Endothelial cell of umbilical vein (primary cell): ENCODE measurements at regions not wholly inside any gene's neighbourhood (a gene's known extent, or its start where the extent isn't known, plus 50 kb on each side); places are given as distances from the start of the nearest gene placed in this dataset.

Source experiments
- BruUV-seq: library from RNA; stranded (reverse); fragments of 400-500 nt; replicated peaks from 2 replicates; lab custom pipeline; 2021; lab: Mats Ljungman, UMichigan
- CTCF ChIA-PET: fragments of 300-600, 350-600 bp; sonication (Branson Sonifier 250); formaldehyde crosslinking; loops from one replicate; lab custom pipeline; 2021; ENCODE audit warnings: antibody characterized with exemption, inconsistent platforms; lab: Charles Lee
- POLR2A ChIA-PET: fragments of 300-600, 350-600 bp; sonication (Branson Sonifier 250); formaldehyde crosslinking; loops from one replicate; lab custom pipeline; 2021; ENCODE audit warnings: antibody characterized with exemption, inconsistent platforms; lab: Charles Lee
- DNase-seq: peaks from one replicate; pipeline ENCODE4 v3.0.0-alpha.2; 2011; ENCODE audit warnings: low read depth, low spot score
- FAIRE-seq: peaks from 2 replicates; lab custom pipeline; 2011; peaks lifted over from hg19 to GRCh38; lab: Jason Lieb, UNC
- H2AFZ ChIP-seq: 2 replicates; pipeline ENCODE4 v1.6.0; 2012; ENCODE audit warnings: low read depth, low read length, control low read depth, inconsistent platforms
- H3K27ac ChIP-seq: 2 replicates; pipeline ENCODE4 v1.5.1; 2011; ENCODE audit warnings: low read depth, mild to moderate bottlenecking, control low read depth, low read length, moderate library complexity; ENCODE audit not compliant: insufficient read depth
- H3K27me3 ChIP-seq, 2 experiments: 2 replicates each; pipeline versions ENCODE4 v1.6.0 to v1.6.1; 2011; ENCODE audit warnings: low read length in 2 of 2, mixed read lengths in 1 of 2; ENCODE audit not compliant: control insufficient read depth in 2 of 2, insufficient read depth in 2 of 2
- H3K36me3 ChIP-seq, 2 experiments: 2 replicates in 1 of 2; 3 replicates in 1 of 2; pipeline ENCODE4 v1.5.1; 2011; ENCODE audit warnings: low read length in 2 of 2, mild to moderate bottlenecking in 1 of 2, moderate library complexity in 1 of 2; ENCODE audit not compliant: control insufficient read depth in 2 of 2, insufficient read depth in 2 of 2; ENCODE audit errors: extremely low read depth in 1 of 2
- H3K4me1 ChIP-seq: 3 replicates; pipeline ENCODE4 v1.5.1; 2011; ENCODE audit warnings: mild to moderate bottlenecking, low read length; ENCODE audit not compliant: control insufficient read depth, insufficient read depth; ENCODE audit errors: extremely low read depth
- H3K4me2 ChIP-seq: 2 replicates; pipeline ENCODE4 v1.6.1; 2011; ENCODE audit warnings: low read length, control low read depth, mixed read lengths; ENCODE audit not compliant: insufficient read depth
- H3K4me3 ChIP-seq, 3 experiments: fragments of 200-600 bp in 1 of 3; sonication (generic), shearing (Covaris generic) in 1 of 3; replicated peaks in 1 of 3; 2 replicates each; pipeline ENCODE4 v1.5.1; 2011 to 2016; ENCODE audit warnings: control low read depth in 3 of 3, low read length in 3 of 3, mild to moderate bottlenecking in 2 of 3, inconsistent platforms in 1 of 3, low read depth in 1 of 3, moderate library complexity in 1 of 3; ENCODE audit not compliant: insufficient read depth in 1 of 3
- H3K79me2 ChIP-seq: 2 replicates; pipeline ENCODE4 v1.6.0; 2012; ENCODE audit warnings: low read length, inconsistent platforms; ENCODE audit not compliant: control insufficient read depth, insufficient read depth
- H3K9ac ChIP-seq: replicated peaks from 2 replicates; pipeline ENCODE3; 2011; ENCODE audit warnings: low read length, control low read depth; ENCODE audit not compliant: insufficient read depth; ENCODE audit errors: extremely low read depth
- H3K9me1 ChIP-seq: replicated peaks from 3 replicates; pipeline ENCODE4 v1.6.0; 2011; ENCODE audit warnings: mild to moderate bottlenecking, low read length; ENCODE audit not compliant: control insufficient read depth, insufficient read depth; ENCODE audit errors: extremely low read depth
- H3K9me3 ChIP-seq: replicated peaks from 2 replicates; pipeline ENCODE4 v1.5.1; 2012; ENCODE audit warnings: low read length, inconsistent platforms; ENCODE audit not compliant: control insufficient read depth, insufficient read depth
- H4K20me1 ChIP-seq: replicated peaks from 2 replicates; pipeline ENCODE3; 2011; ENCODE audit warnings: mild to moderate bottlenecking, low read length; ENCODE audit not compliant: control insufficient read depth, insufficient read depth; ENCODE audit errors: extremely low read depth
- EZH2 ChIP-seq: IDR thresholded peaks from 2 replicates; pipeline ENCODE4 v1.6.1; 2012; ENCODE audit warnings: borderline replicate concordance, low read depth, mild to moderate bottlenecking, moderate library complexity, low read length, inconsistent platforms; ENCODE audit not compliant: severe bottlenecking
- FOS ChIP-seq: IDR thresholded peaks from 2 replicates; pipeline ENCODE4 v1.6.1; 2011; ENCODE audit warnings: mild to moderate bottlenecking, low read length, moderate library complexity, borderline replicate concordance; ENCODE audit not compliant: insufficient read depth
- GATA2 ChIP-seq: IDR thresholded peaks from 2 replicates; pipeline ENCODE4 v1.7.0; 2011; ENCODE audit warnings: low read depth, mild to moderate bottlenecking, moderate library complexity, mixed read lengths, low read length; ENCODE audit not compliant: insufficient read length, insufficient read depth
- JUN ChIP-seq: IDR thresholded peaks from 2 replicates; pipeline ENCODE4 v1.6.1; 2011; ENCODE audit warnings: borderline replicate concordance, low read depth; ENCODE audit not compliant: insufficient read length, insufficient read depth
- MAX ChIP-seq: IDR thresholded peaks from 2 replicates; pipeline ENCODE4 v1.6.1; 2011; ENCODE audit not compliant: insufficient read depth, insufficient read length
- MYC ChIP-seq: IDR thresholded peaks from one replicate; pipeline ENCODE4 v1.6.1; 2011; ENCODE audit warnings: mild to moderate bottlenecking, low read depth, low read length
- POLR2A ChIP-seq: IDR thresholded peaks from 2 replicates; pipeline ENCODE4 v1.6.1; 2012; ENCODE audit warnings: low read depth, mild to moderate bottlenecking, control low read depth, low read length
- POLR2AphosphoS5 ChIP-seq: IDR thresholded peaks from 2 replicates; pipeline ENCODE4 v1.6.1; 2012; ENCODE audit warnings: low read depth, mild to moderate bottlenecking, control low read depth, low read length, moderate library complexity; ENCODE audit not compliant: insufficient read depth
- dilution Hi-C: fragments of 300-500 bp; cut with MboI; formaldehyde crosslinking; loops from one replicate; pipeline ENCODE4 v1.15.0; 2019; ENCODE audit warnings: low sequenced_read_pairs; ENCODE audit not compliant: extremely low pct_ligation_motif_present
- intact Hi-C: fragments of 100-400 bp; cut with micrococcal nuclease; formaldehyde crosslinking; loops from one replicate; pipeline ENCODE4 v1.10.0; 2022
- TF ChIP-seq, protein P1 (sequence below), 2 donors: IDR thresholded peaks; 1 replicate in 1 of 2; 2 replicates in 1 of 2; pipeline ENCODE4 v1.5.1; 2011; ENCODE audit warnings: low read length in 2 of 2, mild to moderate bottlenecking in 2 of 2, moderate library complexity in 2 of 2, control low read depth in 1 of 2, inconsistent platforms in 1 of 2, low read depth in 1 of 2; ENCODE audit not compliant: insufficient read depth in 1 of 2; ENCODE audit errors: extremely low read depth in 1 of 2

GRCh38 chr21:23093259-23093658 is 2095.1 kb downstream of the NCAM2 start:
- POLR2A ChIA-PET = no interaction called here
- dilution Hi-C loops (no loop called here), intact Hi-C loops (no loop called here)
- no peaks in the 10 kb centered on the region for H3K9me1 ChIP-seq
- FAIRE-seq (no peak), DNase-seq (no peak)
- no peaks in the 10 kb centered on the region for H3K4me1 ChIP-seq
- no peak overlapping the region for H3K4me3 ChIP-seq
- no peak overlapping the region for H3K27ac ChIP-seq
- H3K79me2 ChIP-seq = no peaks in the 10 kb centered on the region
- no peak overlapping the region for H2AFZ ChIP-seq
- TF ChIP-seq EZH2 (no peak), MAX (no peak), POLR2A (no peak), JUN (no peak), POLR2AphosphoS5 (no peak), GATA2 (no peak), FOS (no peak), MYC (no peak)
- TF ChIP-seq, protein P1, sequence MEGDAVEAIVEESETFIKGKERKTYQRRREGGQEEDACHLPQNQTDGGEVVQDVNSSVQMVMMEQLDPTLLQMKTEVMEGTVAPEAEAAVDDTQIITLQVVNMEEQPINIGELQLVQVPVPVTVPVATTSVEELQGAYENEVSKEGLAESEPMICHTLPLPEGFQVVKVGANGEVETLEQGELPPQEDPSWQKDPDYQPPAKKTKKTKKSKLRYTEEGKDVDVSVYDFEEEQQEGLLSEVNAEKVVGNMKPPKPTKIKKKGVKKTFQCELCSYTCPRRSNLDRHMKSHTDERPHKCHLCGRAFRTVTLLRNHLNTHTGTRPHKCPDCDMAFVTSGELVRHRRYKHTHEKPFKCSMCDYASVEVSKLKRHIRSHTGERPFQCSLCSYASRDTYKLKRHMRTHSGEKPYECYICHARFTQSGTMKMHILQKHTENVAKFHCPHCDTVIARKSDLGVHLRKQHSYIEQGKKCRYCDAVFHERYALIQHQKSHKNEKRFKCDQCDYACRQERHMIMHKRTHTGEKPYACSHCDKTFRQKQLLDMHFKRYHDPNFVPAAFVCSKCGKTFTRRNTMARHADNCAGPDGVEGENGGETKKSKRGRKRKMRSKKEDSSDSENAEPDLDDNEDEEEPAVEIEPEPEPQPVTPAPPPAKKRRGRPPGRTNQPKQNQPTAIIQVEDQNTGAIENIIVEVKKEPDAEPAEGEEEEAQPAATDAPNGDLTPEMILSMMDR (IDR thresholded peaks at IDR 0.05; ENCODE audit: extremely low read depth in 1 of 2, insufficient read depth in 1 of 2, low read depth in 1 of 2, low read length in 2 of 2) = no peak
- no peaks in the 10 kb centered on the region for H4K20me1 ChIP-seq
- CTCF ChIA-PET = no interaction called here
- H3K9me3 ChIP-seq = no peaks in the 10 kb centered on the region
- BruUV-seq = no TSS peak
- no peaks in the 10 kb centered on the region for H3K27me3 ChIP-seq
- no peaks in the 10 kb centered on the region for H3K36me3 ChIP-seq
- no peak overlapping the region for H3K4me2 ChIP-seq
- H3K9ac ChIP-seq = no peak overlapping the region
